ENCODE measurements at regions not wholly inside any gene's neighbourhood (a gene's known extent, or its start where the extent isn't known, plus 50 kb on each side); places are given as distances from the start of the nearest gene placed in this dataset.

DNA sequence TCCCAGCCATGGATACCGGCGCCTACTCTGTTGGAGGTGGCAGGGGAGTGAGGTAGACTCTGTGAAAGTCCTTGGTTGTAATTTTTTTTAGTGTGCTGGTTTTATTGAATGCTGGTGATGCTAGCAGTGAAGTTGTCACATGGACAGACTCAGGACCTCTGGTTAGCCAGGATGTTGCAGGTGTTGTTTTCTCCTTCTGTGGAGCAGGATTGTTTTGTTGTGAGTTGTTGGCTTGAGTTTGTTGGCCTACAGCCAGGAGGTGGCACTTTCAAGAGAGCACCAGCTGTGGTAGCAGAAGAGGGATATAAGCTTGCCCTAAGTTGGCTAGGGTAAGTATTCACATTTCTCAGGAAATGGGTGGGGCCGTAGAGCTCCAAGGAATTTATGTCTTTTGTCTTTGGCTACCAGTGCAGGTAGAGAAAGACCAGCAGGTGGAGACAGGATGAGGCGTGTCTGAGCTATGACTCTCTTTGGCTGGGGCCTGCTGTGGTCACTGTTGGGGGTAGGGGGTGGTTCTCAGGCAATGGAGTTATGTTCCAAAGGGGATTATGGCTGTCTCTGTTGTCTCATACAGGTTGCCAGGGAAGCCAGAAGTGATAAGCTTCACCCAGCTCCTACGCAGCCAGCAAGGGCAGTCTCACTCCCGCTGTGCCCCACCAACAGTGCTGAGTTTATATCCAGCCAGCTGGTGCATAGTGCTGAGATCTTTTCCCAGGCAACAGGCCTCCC lies 248.7 kb downstream of the TAF11L14 start:
- Histone ChIP-seq H3K4ac (ENCODE audit: low read depth, low read length) (no peak overlapping the region), H3K14ac (replicated peaks; ENCODE audit: low read depth, low read length) (no peak overlapping the region), H3K27ac (ENCODE audit: insufficient read depth, low read length) (no peak overlapping the region), H2BK5ac (ENCODE audit: low read depth, low read length, poor library complexity, severe bottlenecking) (no peak overlapping the region), H3K4me1 (ENCODE audit: control insufficient read depth, insufficient read depth, low read length) (no peaks in the 10 kb centered on the region), H3K9me3 (ENCODE audit: control insufficient read depth, insufficient read depth, low read length) (no peaks in the 10 kb centered on the region), H2AFZ (replicated peaks; ENCODE audit: low read length, poor library complexity) (no peak overlapping the region), H3K18ac (ENCODE audit: low read depth, low read length) (no peak overlapping the region), H3K56ac (ENCODE audit: extremely low read depth, insufficient read depth, low read length) (no peak overlapping the region), H2AK9ac (replicated peaks; ENCODE audit: low read depth, low read length, poor library complexity) (no peak overlapping the region), H4K20me1 (ENCODE audit: insufficient read depth, low read length) (no peaks in the 10 kb centered on the region), H2AK5ac (ENCODE audit: low read depth, low read length) (no peak overlapping the region), H3K9ac (ENCODE audit: low read depth, low read length) (no peak overlapping the region), H3K9me1 (ENCODE audit: insufficient read depth, low read length) (no peaks in the 10 kb centered on the region), H3K79me1 (ENCODE audit: low read depth in 1 of 2, low read length in 2 of 2) (no peaks in the 10 kb centered on the region), H4K5ac (ENCODE audit: low read depth, low read length) (no peak overlapping the region), H3K27me3 (ENCODE audit: control insufficient read depth, insufficient read depth, low read length) (no peaks in the 10 kb centered on the region), H2BK15ac (ENCODE audit: low read depth, low read length) (no peak overlapping the region), H4K8ac (ENCODE audit: low read depth in 2 of 2, low read length in 2 of 2) (no peak overlapping the region), H2BK20ac (ENCODE audit: low read depth, low read length) (no peak overlapping the region), H3K36me3 (ENCODE audit: control insufficient read depth, insufficient read depth, low read length) (no peaks in the 10 kb centered on the region), H2BK120ac (ENCODE audit: low read depth, low read length) (no peak overlapping the region), H3K4me3 (ENCODE audit: insufficient read depth, low read depth, low read length) (no peak overlapping the region), H3K23ac (ENCODE audit: low read depth, low read length) (no peak overlapping the region), H3K4me2 (ENCODE audit: low read depth, low read length) (no peak overlapping the region), H4K91ac (ENCODE audit: insufficient read depth, low read depth, low read length) (no peak overlapping the region)
- no CpG with 5 or more reads among the region's 6 CpGs for WGBS, 2 experiments (ENCODE audit: extremely low coverage in 2 of 2, insufficient read length in 1 of 2)
- ATAC-seq (ENCODE audit: low read depth) (no peak), DNase-seq (no peak)
- intact Hi-C loops (cut with micrococcal nuclease) = no loop called here
- in situ Hi-C loops (cut with MboI; ENCODE audit: low sequenced_read_pairs) = no loop called here
- POLR2A ChIA-PET (ENCODE audit: unreplicated experiment) = no interaction called here
- TF ChIP-seq BHLHE40 (IDR thresholded peaks at IDR 0.05; ENCODE audit: low read depth, low read length) (no peak), FOS (IDR thresholded peaks at IDR 0.05; ENCODE audit: low read depth, low read length) (no peak), RCOR1 (IDR thresholded peaks at IDR 0.05; ENCODE audit: insufficient replicate concordance, low read length) (no peak), MXI1 (IDR thresholded peaks at IDR 0.05; ENCODE audit: borderline replicate concordance, low read depth, low read length) (no peak), RAD21 (IDR thresholded peaks at IDR 0.05; ENCODE audit: low read length) (no peak)
- TF ChIP-seq, protein P1, sequence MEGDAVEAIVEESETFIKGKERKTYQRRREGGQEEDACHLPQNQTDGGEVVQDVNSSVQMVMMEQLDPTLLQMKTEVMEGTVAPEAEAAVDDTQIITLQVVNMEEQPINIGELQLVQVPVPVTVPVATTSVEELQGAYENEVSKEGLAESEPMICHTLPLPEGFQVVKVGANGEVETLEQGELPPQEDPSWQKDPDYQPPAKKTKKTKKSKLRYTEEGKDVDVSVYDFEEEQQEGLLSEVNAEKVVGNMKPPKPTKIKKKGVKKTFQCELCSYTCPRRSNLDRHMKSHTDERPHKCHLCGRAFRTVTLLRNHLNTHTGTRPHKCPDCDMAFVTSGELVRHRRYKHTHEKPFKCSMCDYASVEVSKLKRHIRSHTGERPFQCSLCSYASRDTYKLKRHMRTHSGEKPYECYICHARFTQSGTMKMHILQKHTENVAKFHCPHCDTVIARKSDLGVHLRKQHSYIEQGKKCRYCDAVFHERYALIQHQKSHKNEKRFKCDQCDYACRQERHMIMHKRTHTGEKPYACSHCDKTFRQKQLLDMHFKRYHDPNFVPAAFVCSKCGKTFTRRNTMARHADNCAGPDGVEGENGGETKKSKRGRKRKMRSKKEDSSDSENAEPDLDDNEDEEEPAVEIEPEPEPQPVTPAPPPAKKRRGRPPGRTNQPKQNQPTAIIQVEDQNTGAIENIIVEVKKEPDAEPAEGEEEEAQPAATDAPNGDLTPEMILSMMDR (conservative IDR thresholded peaks at IDR 0.05; ENCODE audit: low read depth, low read length) = no peak
- TF ChIP-seq, protein P2, sequence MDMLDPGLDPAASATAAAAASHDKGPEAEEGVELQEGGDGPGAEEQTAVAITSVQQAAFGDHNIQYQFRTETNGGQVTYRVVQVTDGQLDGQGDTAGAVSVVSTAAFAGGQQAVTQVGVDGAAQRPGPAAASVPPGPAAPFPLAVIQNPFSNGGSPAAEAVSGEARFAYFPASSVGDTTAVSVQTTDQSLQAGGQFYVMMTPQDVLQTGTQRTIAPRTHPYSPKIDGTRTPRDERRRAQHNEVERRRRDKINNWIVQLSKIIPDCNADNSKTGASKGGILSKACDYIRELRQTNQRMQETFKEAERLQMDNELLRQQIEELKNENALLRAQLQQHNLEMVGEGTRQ (IDR thresholded peaks at IDR 0.05; ENCODE audit: low read depth, low read length) = no peak
- CTCF ChIA-PET = interaction anchor here (0.5 kb wide), 1 partner anchor 1600 kb away, joined by 4 read pairs; no protein-coding TSS in a partner anchor
- dilution Hi-C loops (cut with HindIII; ENCODE audit: low sequenced_read_pairs, unreplicated experiment) = no loop called here
- BruUV-seq (replicated peaks) = no TSS peak

Measured in IMR-90 (cell line).